Activated naive CD4-positive, alpha-beta T cell treated with anti-CD3 and anti-CD28 coated beads, Interleukin-2, amount 10 ng/mL, durations not matched to agents 7 days and 5 days (primary cell): ENCODE measurements at regions not wholly inside any gene's neighbourhood (a gene's known extent, or its start where the extent isn't known, plus 50 kb on each side); places are given as distances from the start of the nearest gene placed in this dataset.

Experiments
- CTCF ChIA-PET: fragments of 350-600 bp; sonication (Branson Sonifier 250); formaldehyde crosslinking; loops from one replicate; lab custom pipeline; 2021; ENCODE audit warnings: antibody characterized with exemption; lab: Charles Lee
- DNase-seq: peaks from one replicate; pipeline ENCODE4 v3.0.0-alpha.2; 2020
- H3K27ac Mint-ChIP-seq: one replicate; pipeline ENCODE4 v1.8.0; 2021; ENCODE audit warnings: mild to moderate bottlenecking, moderate library complexity, mixed read lengths
- H3K27me3 Mint-ChIP-seq: one replicate; pipeline ENCODE4 v1.8.0; 2021; ENCODE audit warnings: mild to moderate bottlenecking, mixed read lengths
- H3K36me3 Mint-ChIP-seq: one replicate; pipeline ENCODE4 v1.8.0; 2021; ENCODE audit warnings: mixed read lengths
- H3K4me1 Mint-ChIP-seq: one replicate; pipeline ENCODE4 v1.8.0; 2021; ENCODE audit warnings: mixed read lengths
- H3K4me3 Mint-ChIP-seq: one replicate; pipeline ENCODE4 v1.8.0; 2021; ENCODE audit warnings: mild to moderate bottlenecking, moderate library complexity, mixed read lengths
- H3K9me3 Mint-ChIP-seq: one replicate; pipeline ENCODE4 v1.8.0; 2021; ENCODE audit warnings: mixed read lengths

GRCh38 chr12:124430491-124430890 is 135.6 kb downstream of the RFLNA start:
- Mint-ChIP-seq H3K27ac (no peak overlapping the region), H3K9me3 (peaks cover 10% of the 10 kb centered on the region), H3K4me1 (no peaks in the 10 kb centered on the region), H3K4me3 (no peak overlapping the region), H3K36me3 (peaks cover 24% of the 10 kb centered on the region), H3K27me3 (no peaks in the 10 kb centered on the region)
- CTCF ChIA-PET = no interaction called here
- no peak for DNase-seq

GRCh38 chr12:124429535-124429934 is 134.6 kb downstream of the RFLNA start:
- no peaks in the 10 kb centered on the region for H3K4me1 Mint-ChIP-seq
- no peak overlapping the region for H3K27ac Mint-ChIP-seq
- no peak for DNase-seq
- no peaks in the 10 kb centered on the region for H3K27me3 Mint-ChIP-seq
- H3K4me3 Mint-ChIP-seq = no peak overlapping the region
- peaks cover 26% of the 10 kb centered on the region for H3K36me3 Mint-ChIP-seq
- CTCF ChIA-PET = no interaction called here
- peaks cover 10% of the 10 kb centered on the region for H3K9me3 Mint-ChIP-seq

GRCh38 chr12:124428792-124429281 is 133.9 kb downstream of the RFLNA start:
- DNase-seq = no peak
- H3K27me3 Mint-ChIP-seq = no peaks in the 10 kb centered on the region
- H3K4me3 Mint-ChIP-seq = no peak overlapping the region
- CTCF ChIA-PET = no interaction called here
- peaks cover 10% of the 10 kb centered on the region for H3K9me3 Mint-ChIP-seq
- peaks cover 31% of the 10 kb centered on the region for H3K36me3 Mint-ChIP-seq
- H3K4me1 Mint-ChIP-seq = no peaks in the 10 kb centered on the region
- no peak overlapping the region for H3K27ac Mint-ChIP-seq

GRCh38 chr12:124428136-124428791 is 133.4 kb downstream of the RFLNA start:
- Mint-ChIP-seq H3K9me3 (peaks cover 10% of the 10 kb centered on the region), H3K27me3 (no peaks in the 10 kb centered on the region), H3K4me3 (no peak overlapping the region), H3K27ac (no peak overlapping the region), H3K36me3 (peaks cover 31% of the 10 kb centered on the region), H3K4me1 (no peaks in the 10 kb centered on the region)
- CTCF ChIA-PET = no interaction called here
- DNase-seq = no peak

GRCh38 chr12:124426594-124427555 is 132.0 kb downstream of the RFLNA start:
- peaks cover 8% of the 10 kb centered on the region for H3K9me3 Mint-ChIP-seq
- CTCF ChIA-PET = no interaction called here
- no peaks in the 10 kb centered on the region for H3K4me1 Mint-ChIP-seq
- peaks cover 29% of the 10 kb centered on the region for H3K36me3 Mint-ChIP-seq
- DNase-seq = no peak
- no peaks in the 10 kb centered on the region for H3K27me3 Mint-ChIP-seq
- H3K27ac Mint-ChIP-seq = peak overlapping the region; percentile 24
- no peak overlapping the region for H3K4me3 Mint-ChIP-seq

- H3K4me1 Mint-ChIP-seq = no peaks in the 10 kb centered on the region
- no peak overlapping the region for H3K4me3 Mint-ChIP-seq
- H3K27ac Mint-ChIP-seq = no peak overlapping the region
- no peaks in the 10 kb centered on the region for H3K9me3 Mint-ChIP-seq
- peaks cover 25% of the 10 kb centered on the region for H3K36me3 Mint-ChIP-seq
- no peaks in the 10 kb centered on the region for H3K27me3 Mint-ChIP-seq
- CTCF ChIA-PET = no interaction called here
- DNase-seq = no peak
Observed at GRCh38 chr12:124425667-124426066, 130.8 kb downstream of the RFLNA start.

- Mint-ChIP-seq H3K36me3 (peaks cover 26% of the 10 kb centered on the region), H3K9me3 (no peaks in the 10 kb centered on the region), H3K27ac (peak overlapping the region; percentile 21), H3K4me1 (no peaks in the 10 kb centered on the region), H3K4me3 (no peak overlapping the region), H3K27me3 (no peaks in the 10 kb centered on the region)
- DNase-seq = no peak
- CTCF ChIA-PET = no interaction called here
Observed at GRCh38 chr12:124424516-124424905, 129.6 kb downstream of the RFLNA start.

- DNase-seq = no peak
- Mint-ChIP-seq H3K4me1 (no peaks in the 10 kb centered on the region), H3K27ac (peak overlapping the region; percentile 21), H3K9me3 (no peaks in the 10 kb centered on the region), H3K4me3 (no peak overlapping the region), H3K36me3 (peaks cover 31% of the 10 kb centered on the region), H3K27me3 (no peaks in the 10 kb centered on the region)
- CTCF ChIA-PET = no interaction called here
Observed at GRCh38 chr12:124423761-124424515, 129.0 kb downstream of the RFLNA start.

- DNase-seq = no peak
- H3K36me3 Mint-ChIP-seq = peaks cover 33% of the 10 kb centered on the region
- no peak overlapping the region for H3K4me3 Mint-ChIP-seq
- H3K27me3 Mint-ChIP-seq = no peaks in the 10 kb centered on the region
- H3K27ac Mint-ChIP-seq = no peak overlapping the region
- H3K9me3 Mint-ChIP-seq = no peaks in the 10 kb centered on the region
- H3K4me1 Mint-ChIP-seq = no peaks in the 10 kb centered on the region
- CTCF ChIA-PET = no interaction called here
Observed at GRCh38 chr12:124422570-124423523, 128.0 kb downstream of the RFLNA start.

- Mint-ChIP-seq H3K27me3 (no peaks in the 10 kb centered on the region), H3K9me3 (no peaks in the 10 kb centered on the region), H3K36me3 (peaks cover 38% of the 10 kb centered on the region), H3K27ac (no peak overlapping the region), H3K4me1 (no peaks in the 10 kb centered on the region), H3K4me3 (no peak overlapping the region)
- DNase-seq = no peak
- CTCF ChIA-PET = no interaction called here
Observed at GRCh38 chr12:124422142-124422569, 127.3 kb downstream of the RFLNA start.

GRCh38 chr12:124420996-124421674 is 126.2 kb downstream of the RFLNA start:
- DNase-seq = no peak
- Mint-ChIP-seq H3K36me3 (peaks cover 37% of the 10 kb centered on the region), H3K9me3 (no peaks in the 10 kb centered on the region), H3K27me3 (no peaks in the 10 kb centered on the region), H3K27ac (no peak overlapping the region), H3K4me1 (no peaks in the 10 kb centered on the region), H3K4me3 (no peak overlapping the region)
- CTCF ChIA-PET = no interaction called here

- CTCF ChIA-PET = no interaction called here
- Mint-ChIP-seq H3K9me3 (no peaks in the 10 kb centered on the region), H3K36me3 (peaks cover 30% of the 10 kb centered on the region), H3K4me3 (no peak overlapping the region), H3K27me3 (no peaks in the 10 kb centered on the region), H3K27ac (no peak overlapping the region), H3K4me1 (no peaks in the 10 kb centered on the region)
- DNase-seq = no peak
Observed at GRCh38 chr12:124420041-124420995, 125.4 kb downstream of the RFLNA start.
